Non-pigmented ciliary epithelial cell (primary cell): ENCODE measurements at regions not wholly inside any gene's neighbourhood (a gene's known extent, or its start where the extent isn't known, plus 50 kb on each side); places are given as distances from the start of the nearest gene placed in this dataset.
"Not testable (repeated sequence)": the region's sequence is repeated elsewhere in the genome, so short reads cannot be mapped to it uniquely, and the experiment has no call there.

ENCODE experiments used
- DNase-seq: peaks from one replicate; pipeline ENCODE4 v3.0.0-alpha.2; 2010; ENCODE audit warnings: low read depth

DNA sequence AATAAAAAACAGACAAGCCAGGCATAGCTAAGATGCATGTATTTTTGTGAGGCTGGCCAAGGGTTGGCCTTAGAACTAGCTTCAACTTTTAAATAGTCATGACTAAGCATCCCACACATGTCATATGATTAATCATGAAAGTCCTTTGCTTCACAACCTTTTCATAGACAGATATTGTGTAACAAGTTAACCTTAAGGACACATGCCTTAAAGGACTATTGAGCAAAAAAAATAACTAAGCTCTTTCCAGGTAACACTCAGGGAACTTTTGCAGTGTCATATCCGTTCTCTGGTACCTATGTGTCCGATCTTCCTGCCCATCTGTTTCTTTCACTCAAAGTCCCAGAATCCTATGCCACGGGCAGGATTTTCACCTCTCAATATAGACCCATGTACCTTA lies 498.4 kb downstream of the STK39 start:
- DNase-seq, result no peak

GRCh38 chr2:167748536-167748935 lies 498.9 kb downstream of the STK39 start:
- DNase-seq, result no peak

DNA sequence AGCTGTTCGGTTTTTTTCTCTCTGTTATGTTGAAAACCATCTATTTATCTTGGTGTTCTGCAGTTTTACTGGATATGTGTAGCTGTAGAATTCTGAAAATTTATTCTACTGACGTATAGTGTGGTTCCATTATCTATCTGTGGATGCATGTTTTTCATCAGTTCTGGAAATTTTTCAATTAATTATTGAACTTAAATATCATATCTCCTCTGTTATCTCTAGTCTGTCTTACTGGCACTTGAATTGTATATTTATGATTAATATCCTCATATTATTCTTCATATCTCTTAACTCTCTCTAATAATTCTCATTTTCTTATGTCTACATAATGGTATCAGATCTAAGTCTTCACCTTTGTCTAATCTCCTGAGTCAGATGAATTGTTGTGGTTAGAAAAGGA lies 501.7 kb downstream of the STK39 start:
- DNase-seq, result no peak

- DNase-seq, result not testable (repeated sequence)
Measured at GRCh38 chr2:167739921-167740320, 507.5 kb downstream of the STK39 start.

- no peak for DNase-seq
Measured at GRCh38 chr2:167733747-167734146, 513.6 kb downstream of the STK39 start.

- DNase-seq, result no peak
Measured at GRCh38 chr2:167732326-167732725, 515.1 kb downstream of the STK39 start.

GRCh38 chr2:167729911-167730310 lies 517.5 kb downstream of the STK39 start:
- DNase-seq, result no peak

DNA sequence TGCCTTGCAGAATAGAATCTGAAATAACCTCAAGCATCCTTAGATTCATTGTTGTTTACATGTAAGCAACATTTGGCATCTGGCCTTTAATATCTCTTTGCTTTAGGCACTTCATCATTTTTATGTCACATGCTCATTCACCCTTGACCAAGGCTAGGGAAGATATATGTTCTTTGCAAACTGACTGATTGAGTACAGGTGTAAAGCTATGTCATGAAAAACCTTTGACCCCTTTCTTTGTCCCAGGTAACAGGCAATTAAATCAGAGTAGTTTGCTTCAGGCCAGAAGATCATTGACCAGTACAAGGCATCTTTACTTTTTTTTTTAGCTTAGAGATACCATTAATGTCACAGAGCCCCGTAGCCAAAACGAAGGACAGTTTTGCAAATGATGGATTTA lies 520.6 kb downstream of the STK39 start:
- DNase-seq, result no peak

- no peak for DNase-seq
Measured at GRCh38 chr2:167721593-167721992, 525.8 kb downstream of the STK39 start.

GRCh38 chr2:167719410-167719809 lies 528.0 kb downstream of the STK39 start:
- no peak for DNase-seq

- no peak for DNase-seq
Measured at GRCh38 chr2:167718560-167718959, 528.8 kb downstream of the STK39 start.

DNA sequence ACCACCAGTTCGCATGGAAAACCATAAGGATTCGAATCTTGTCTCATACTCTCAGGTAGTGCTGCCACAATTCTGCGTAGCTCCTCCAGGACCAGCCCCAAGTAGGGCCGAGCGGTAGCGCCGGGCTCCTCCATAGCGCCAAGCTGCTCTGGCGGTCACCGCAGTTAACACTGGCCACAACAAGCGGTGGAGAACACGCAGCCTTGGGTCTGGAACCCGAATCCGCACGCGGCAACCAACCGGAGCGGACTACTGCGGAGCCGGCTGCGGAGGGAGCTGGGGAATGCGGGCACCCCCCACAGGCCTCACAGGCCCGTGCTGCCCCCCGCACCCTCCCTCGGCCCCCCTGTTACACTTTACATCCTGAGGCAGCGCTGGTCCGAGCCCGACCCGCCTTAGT lies 531.5 kb downstream of the STK39 start:
- DNase-seq, result no peak

DNA sequence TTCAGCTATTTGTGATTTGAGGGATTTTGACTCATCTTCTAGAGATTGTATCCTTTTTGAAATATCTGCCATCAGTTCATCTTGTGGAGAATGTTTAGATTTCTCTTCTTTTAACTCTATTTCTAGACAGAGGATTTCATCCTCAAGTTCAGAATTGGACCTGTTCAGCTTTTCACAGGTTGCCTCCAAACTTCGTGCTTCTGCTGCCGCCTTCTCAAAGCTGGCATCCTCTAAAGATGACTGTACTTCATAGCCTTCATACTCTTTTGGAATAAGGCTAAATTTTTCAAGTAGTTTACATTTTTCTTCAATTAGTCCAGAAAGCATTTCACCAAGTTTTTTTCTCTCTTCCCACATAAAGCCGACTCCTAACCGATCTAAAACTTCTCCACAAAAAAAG lies 531.9 kb downstream of the STK39 start:
- DNase-seq, result not testable (repeated sequence)

DNA sequence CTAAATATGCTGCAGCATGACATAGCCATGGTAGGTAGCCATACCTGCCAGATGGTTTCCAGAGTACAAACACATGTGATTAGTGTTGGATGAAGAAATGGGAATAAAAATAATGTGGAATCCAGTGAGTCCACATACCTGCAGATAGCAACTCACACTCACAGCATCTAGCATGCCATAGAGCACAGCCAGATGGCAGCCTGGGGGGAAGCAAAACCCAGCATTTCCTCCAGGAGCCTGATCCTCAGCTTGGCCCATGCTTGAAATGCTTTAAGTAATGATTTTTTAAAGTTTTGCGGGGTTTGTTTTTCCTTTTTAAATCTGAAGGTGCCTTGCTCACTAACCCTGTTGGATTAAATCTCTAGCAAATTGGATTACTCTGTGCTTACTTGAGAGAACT lies 535.1 kb downstream of the STK39 start:
- DNase-seq, result no peak

- DNase-seq, result no peak
Measured at GRCh38 chr2:167708998-167709397, 538.4 kb downstream of the STK39 start.

DNA sequence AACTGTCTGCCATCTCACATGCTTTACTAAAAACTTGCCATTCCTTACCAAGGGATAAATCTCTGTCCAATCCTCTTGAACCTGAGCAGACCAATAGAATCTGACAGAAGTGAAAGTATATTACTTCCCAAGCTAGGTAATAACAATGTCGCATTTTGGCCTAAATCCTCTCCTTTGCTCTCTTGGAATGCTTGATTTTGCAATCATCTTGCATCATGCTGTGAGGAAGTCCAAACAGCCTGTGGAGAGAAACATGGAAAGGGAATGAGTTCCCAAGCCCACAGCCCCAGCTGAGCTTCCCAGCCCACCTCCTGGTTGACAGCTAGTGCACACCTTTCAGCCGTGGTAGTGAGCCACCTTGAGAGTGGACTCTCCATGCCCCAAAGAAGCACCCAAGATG lies 540.6 kb downstream of the STK39 start:
- no peak for DNase-seq

DNA sequence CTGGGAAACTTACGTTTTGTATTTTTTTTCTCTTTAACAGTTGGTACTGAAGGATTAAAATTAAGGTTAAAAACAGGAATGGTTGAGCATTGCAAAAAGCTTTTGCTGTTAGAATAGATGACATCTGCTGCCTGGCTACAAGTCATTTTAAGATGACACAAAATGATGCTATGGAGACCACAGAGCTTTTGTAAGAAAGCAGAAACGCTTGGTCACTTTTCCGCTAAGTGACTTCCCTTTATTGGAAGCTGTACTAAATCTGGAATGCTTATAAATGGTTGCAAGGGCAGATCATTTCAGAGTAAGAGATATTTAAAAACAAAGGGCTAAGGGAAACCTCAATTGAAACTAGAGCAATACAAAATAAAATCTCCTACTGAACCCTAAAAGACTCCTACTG lies 544.0 kb downstream of the STK39 start:
- DNase-seq, result no peak

GRCh38 chr2:167702227-167702626 lies 545.2 kb downstream of the STK39 start:
- no peak for DNase-seq

DNA sequence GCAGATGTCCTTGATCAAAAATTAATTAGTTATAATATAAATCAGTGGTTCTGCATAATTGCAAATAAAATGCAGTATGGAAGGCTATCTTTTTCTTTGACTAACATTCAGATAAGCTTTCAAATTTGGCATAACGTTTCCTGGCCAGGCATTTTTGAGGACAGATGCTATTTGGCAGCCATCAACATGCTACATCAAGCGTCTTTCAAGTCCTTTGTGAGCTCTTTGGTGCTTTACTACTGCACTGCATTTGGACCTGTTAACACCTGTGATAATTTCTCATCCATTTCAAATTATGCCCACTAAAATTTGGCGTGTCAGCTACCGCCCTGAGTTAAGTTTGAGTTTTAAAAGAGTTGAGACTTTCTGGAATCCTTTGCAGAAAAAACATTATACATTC lies 545.7 kb downstream of the STK39 start:
- DNase-seq, result no peak

DNA sequence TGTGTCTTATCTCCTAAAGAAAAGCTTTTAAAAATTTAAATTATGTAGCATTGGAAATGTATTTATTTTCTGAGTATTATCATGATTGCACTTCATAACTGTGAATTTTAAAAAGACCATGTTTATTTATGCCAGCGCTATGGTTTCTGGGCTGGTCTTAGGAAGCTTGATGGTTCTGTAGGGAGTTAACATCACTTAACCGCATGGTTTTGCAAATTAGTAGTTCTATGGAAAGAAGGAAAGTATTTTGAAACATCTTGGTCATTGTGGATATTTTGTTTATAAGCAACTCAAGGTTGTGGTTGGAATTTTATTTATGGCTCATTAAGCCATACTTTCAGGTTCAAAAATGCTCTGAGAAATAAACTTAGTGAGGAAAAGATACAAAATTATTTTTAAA lies 549.4 kb downstream of the STK39 start:
- no peak for DNase-seq

- DNase-seq, result no peak
Measured at GRCh38 chr2:167697194-167697593, 550.2 kb downstream of the STK39 start.

- DNase-seq, result no peak
Measured at GRCh38 chr2:167692936-167693335, 554.5 kb downstream of the STK39 start.

GRCh38 chr2:167692191-167692590 lies 555.2 kb downstream of the STK39 start:
- DNase-seq, result no peak

DNA sequence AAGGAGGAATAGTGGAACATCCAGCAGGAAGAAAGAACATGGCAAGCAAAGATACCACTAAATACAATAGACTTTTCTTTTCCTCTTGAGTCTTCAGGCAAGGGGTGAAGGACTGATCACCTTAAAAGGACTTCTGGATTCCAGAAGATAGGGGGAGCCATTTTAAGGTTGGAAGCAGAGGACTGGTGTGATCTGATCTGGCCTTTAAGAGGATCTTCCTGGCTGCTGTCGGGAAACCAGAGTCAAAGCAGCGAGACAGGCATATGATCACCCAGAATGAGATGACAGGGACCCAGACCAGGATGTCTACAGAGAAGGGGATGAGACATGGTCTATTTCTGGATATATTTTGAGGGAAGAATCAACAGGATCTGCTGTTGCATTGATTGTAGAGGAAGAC lies 558.0 kb downstream of the STK39 start:
- no peak for DNase-seq

GRCh38 chr2:167686691-167687090 lies 560.7 kb downstream of the STK39 start:
- no peak for DNase-seq
